ENCODE measurements at regions not wholly inside any gene's neighbourhood (a gene's known extent, or its start where the extent isn't known, plus 50 kb on each side); places are given as distances from the start of the nearest gene placed in this dataset.

- no peak for TF ChIP-seq ARNT (IDR thresholded peaks at IDR 0.05)
- TF ChIP-seq LEF1 (IDR thresholded peaks at IDR 0.05; ENCODE audit: borderline replicate concordance), result no peak
- TF ChIP-seq ELF4 (IDR thresholded peaks at IDR 0.05), result no peak
- TF ChIP-seq BHLHE40 (IDR thresholded peaks at IDR 0.05; ENCODE audit: borderline replicate concordance), result no peak
- TF ChIP-seq SUZ12 (IDR thresholded peaks at IDR 0.05), result no peak
- TF ChIP-seq FOXK2 (IDR thresholded peaks at IDR 0.05), result no peak
- TF ChIP-seq FOXM1 (IDR thresholded peaks at IDR 0.05; ENCODE audit: borderline replicate concordance), result no peak
- TF ChIP-seq ZNF384 (IDR thresholded peaks at IDR 0.05), result no peak
- no peak for TF ChIP-seq HDGF (IDR thresholded peaks at IDR 0.05; ENCODE audit: borderline replicate concordance)
- TF ChIP-seq PKNOX1 (IDR thresholded peaks at IDR 0.05), result no peak
- no peak for TF ChIP-seq SP1 (IDR thresholded peaks at IDR 0.05)
- TF ChIP-seq NFRKB (IDR thresholded peaks at IDR 0.05), result no peak
- TF ChIP-seq FOXA1 (IDR thresholded peaks at IDR 0.05), result no peak
Measured at GRCh38 chr19:28257396-28257795, 955.6 kb downstream of the UQCRFS1 start.
